Epithelial cell of prostate (primary cell): ENCODE measurements at regions not wholly inside any gene's neighbourhood (a gene's known extent, or its start where the extent isn't known, plus 50 kb on each side); places are given as distances from the start of the nearest gene placed in this dataset.

Experiments
- DNase-seq: peaks from one replicate; pipeline ENCODE4 v3.0.0-alpha.2; 2011; ENCODE audit warnings: low read depth, low spot score
- H3K27ac ChIP-seq: fragments of 450-650 bp; 2 replicates; pipeline ENCODE4 v1.5.1; 2017; ENCODE audit warnings: mild to moderate bottlenecking

DNA sequence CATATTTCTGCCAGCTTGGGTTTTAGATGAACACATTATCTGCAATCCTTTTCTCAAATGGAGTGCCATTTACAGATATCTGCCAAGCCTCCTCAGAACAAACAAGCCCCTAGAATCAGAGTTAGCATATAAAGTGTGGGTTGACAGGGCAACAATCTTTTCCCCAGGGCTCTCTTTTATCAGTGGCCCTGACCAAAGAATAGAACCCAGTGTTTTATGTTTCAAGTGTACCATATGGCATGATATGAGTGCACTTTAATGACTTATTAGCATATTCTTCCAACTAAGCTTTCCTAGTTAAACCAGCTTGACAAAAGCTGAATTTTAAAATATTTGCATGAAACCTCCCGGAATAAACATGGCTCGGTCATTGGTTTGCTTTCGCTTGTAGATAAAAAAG is 57.3 kb downstream of the EVX1 start:
- no peak for DNase-seq

DNA sequence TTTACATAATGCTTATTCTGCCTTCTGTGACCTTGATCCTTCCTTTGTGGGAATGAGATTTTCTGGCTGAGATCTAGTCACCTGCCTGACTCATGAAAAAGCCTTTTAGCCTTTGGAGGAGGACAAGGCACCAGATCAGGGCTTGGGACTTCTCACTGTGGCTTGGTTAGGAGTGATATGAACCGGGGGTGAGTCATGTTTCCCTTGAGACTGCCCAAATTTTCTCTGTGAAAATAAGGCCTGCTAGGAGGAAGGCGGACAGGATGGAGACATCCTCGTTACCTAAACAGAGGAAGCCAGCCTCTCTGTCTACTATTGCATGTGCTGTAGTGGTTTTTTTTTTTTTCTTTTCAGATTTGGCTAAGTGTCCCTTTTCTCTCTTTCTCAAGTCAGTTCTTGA is 57.8 kb downstream of the EVX1 start:
- no peak overlapping the region for H3K27ac ChIP-seq
- no peak for DNase-seq

More for the DNA sequence above, 57.3 kb downstream of the EVX1 start:
- H3K27ac ChIP-seq = no peak overlapping the region

DNA sequence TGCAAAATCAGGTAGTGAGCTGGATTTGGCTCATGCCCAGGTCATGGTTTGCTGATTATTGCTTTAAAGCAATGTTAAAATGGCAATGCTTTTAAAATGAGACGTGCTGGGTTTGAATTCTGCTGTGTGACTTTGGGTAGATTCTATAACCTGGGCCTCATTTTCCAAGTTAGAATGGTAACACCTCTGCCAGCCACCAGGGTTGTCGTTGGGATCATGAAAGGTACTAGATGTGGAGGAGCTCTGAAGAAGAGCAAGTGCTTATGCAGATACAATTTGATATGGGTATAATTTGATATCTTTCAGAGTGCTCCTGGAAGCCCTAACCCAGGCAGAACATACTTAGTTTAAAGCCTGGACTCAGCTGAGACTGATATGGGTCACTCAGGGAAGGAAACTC is 60.0 kb downstream of the EVX1 start:
- DNase-seq = no peak
- H3K27ac ChIP-seq = no peak overlapping the region

DNA sequence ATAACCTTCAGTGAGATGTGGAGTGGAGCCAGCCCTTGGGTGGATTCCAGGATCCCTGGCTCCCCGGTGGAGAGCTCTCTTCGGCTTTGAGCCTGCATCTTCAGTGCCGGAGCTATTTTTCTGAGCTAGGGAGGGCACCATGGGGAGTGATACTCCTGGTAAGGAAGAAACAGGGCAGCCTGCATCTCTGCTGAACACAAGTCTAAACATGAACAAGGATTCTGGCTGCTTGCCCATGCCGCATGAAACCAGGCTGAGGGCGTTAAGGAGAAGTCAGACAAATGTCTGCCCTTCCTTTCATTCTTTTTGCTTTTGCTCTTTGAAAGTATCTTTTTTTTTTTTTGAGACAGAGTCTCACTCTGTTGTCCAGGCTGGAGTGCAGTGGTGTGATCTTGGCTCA is 60.4 kb downstream of the EVX1 start:
- peak; percentile 60 for DNase-seq
- H3K27ac ChIP-seq = no peak overlapping the region

DNA sequence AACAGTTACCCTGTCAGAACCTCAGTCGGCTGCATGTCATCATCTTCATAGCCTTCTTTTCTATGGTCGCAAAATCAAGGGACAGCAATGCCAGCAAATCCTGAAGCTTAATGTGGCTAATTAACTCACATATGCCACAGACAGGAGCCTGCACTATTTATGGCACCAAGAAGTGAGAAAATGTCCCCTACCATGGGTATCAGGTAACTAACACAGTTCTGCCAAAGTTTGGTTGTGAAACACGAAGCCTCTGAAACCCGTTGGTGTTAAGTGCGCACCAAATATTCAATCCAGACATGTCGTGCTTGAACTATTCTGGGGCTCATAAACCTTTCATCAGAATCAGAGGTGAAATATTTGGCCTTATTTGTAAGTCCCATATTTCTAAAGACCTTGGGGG is 63.3 kb downstream of the EVX1 start:
- DNase-seq = no peak
- H3K27ac ChIP-seq = no peak overlapping the region

DNA sequence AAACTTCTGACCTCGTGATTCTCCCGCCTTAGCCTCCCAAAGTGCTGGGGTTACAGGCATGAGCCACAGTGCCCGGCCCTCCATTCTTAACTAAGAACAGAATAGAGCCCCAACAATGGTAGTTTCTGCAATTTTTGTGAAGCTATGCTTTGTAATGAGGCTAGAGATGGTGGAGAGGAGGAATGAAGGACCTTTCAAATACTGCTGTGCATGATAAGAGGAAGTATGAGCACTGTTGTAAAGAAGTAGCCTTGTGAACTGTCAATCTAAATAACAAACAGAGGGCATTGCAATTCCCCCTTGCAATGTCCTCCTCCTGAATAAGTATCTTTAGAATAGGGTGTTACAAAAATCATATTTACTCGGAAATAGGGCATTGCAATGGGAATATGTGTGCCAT is 70.2 kb downstream of the EVX1 start:
- H3K27ac ChIP-seq = no peak overlapping the region
- DNase-seq = no peak

DNA sequence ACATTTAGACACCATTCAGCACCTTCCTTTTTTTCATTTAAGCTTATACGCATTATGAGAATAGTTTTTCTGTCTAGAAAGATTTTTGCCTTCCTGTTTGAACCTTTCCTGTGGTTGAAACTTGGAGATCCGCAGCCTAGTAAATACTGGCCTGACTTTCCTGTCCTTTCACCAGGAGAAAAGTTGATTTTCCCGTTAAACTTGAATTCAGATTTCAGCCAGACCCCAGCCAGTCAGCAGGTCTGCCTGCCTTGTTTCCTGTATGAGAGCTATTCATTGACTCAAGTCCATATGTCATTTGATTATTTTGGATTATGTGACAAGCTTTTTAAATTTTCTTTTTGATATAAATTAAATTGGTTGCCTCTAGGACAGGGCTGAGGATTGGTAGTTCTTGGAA is 71.5 kb downstream of the EVX1 start:
- no peak overlapping the region for H3K27ac ChIP-seq
- DNase-seq = peak; percentile 33

DNA sequence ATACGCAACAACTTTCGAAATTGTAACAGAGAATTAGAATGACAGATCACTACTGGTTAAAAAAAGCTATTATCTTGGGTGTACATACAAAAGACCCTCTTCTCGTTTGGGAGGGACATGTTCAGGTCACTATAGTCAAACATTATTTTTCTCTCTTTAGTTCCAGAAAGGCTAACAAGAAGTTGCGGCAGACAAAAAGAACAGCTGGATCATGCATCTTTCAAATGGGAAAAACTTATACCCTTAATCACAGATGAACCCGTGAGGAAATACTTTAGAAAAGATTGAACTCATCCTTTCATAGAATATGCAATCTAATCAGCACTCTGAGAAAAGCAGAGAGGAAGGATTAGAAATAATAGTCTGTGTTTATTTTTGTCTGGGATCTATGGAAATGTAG is 72.5 kb downstream of the EVX1 start:
- no peak for DNase-seq
- H3K27ac ChIP-seq = no peak overlapping the region

DNA sequence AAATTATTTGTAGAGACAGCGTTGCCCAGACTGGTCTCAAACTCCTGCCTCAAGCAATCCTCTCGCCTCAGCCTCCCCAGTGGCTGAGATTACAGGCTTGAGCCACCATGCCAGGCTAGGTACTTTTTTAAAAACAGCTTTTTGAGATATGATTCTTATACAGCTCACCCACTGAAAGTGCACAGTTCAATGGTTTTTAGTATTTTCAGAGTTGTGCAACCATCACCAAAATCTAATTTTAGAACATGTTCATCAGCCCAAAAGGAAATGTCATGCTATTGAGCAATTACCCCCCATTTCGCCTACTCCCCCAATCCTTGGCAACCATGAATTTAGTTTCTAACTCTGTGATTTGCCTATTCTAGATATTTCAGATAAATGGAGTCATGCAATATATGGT is 73.7 kb downstream of the EVX1 start:
- no peak overlapping the region for H3K27ac ChIP-seq
- DNase-seq = no peak

DNA sequence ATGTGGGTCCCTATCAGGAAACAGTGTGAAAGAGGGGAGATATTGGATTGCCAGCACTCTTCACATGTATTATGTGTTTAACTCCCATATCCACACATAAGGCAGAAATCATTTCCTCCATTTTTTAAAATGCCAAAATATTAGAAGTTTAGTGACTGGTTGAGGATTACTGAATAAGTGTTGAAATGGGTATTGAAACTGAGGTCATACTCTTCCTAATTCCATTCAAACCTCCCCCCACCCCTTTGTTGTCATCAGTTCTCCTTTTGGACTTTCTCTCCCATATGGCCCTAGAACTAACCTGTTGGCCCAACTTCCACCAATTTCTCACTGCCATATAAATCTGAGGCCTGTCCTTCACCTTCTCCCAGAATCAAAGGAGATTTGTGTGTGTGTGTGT is 81.6 kb downstream of the EVX1 start:
- no peak overlapping the region for H3K27ac ChIP-seq
- DNase-seq = no peak

DNA sequence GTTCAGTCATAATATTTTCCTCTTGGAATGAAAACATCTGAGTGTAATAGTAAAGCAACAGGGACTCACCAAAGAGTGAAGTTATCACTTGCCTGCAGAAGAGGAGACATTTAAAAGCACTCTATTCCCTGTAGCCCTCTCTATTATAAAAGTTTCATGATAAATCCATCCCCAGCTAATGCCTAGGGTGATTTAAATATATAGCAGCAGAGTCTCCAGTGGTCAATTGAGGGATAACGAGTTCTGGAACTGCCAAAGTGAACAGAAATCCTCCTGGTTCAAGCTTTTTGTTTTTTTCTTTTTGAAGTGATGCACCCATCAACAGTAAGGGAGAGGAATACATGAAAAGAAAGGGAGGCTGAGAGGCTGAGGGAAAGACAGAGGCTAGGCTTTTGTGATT is 87.3 kb downstream of the EVX1 start:
- no peak overlapping the region for H3K27ac ChIP-seq
- no peak for DNase-seq

DNA sequence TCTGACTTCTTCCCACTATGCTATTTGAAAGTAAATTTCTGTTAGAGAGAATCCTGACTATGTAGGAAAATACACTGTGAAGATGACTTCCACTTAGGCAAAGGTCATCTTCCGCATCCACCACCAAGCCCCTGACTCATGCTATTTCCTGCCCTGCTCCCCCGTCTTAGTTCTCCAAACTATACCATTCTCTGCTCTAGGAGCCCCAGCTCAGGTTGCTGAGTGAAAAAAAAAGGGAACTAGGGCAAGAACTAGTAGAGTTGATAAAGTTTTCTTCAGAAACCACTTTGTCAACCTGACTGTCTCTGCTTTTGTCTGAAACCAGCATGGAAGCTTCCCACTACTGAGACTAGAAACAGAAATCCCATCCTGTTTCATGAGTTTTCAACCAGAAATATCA is 96.9 kb downstream of the EVX1 start:
- no peak overlapping the region for H3K27ac ChIP-seq
- no peak for DNase-seq

DNA sequence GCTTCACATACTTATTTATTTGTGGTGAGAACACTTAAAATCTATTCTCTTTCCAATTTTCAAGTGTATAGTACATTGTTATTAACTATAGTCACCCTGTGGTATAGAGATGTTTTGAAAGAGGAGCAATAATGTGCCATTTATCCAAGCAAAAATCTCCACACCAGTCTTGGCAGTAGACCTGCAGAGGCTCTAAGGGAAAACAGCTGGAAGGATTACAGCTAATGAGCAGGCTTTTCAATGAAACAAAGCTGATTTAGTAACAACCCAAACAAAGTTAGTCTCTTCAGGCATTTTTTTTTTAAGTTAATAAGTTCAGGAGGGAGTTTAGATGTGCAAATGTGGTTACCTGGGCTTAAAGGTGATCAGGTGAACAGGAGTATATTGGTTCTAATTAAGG is 101.9 kb downstream of the EVX1 start:
- no peak overlapping the region for H3K27ac ChIP-seq
- DNase-seq = no peak

DNA sequence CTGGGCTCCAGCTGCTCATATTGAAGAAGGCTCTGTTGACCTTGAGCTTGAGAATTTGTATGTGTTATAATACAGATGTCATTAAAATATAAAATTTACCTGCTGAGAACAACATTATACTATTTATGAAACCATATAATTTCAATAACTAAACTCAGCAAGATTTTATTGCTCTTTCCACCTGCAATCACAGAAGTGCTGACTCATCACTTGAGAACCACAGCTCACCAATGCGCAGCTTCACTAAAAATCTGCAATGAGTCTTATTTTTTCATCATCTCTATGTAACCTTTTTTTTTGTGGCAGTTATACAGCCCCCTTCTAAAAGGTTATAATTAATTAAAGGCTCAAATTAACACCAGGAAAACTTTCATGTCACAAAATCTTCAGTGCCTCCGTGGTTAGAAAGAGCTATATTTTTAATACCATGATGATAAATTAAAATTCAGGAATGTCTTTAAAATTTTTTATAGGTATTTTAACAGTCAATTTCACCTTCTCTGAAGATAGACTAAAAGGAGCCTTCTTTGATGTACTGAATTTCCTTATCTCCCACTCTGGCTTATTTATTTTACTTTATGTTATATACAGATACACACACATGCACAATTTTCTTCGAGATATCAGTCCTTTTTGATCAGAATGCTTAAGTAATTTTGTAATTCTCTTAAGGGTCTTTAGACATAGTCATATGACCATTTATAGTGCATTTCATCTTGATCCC is 102.7 kb downstream of the EVX1 start:
- no peak overlapping the region for H3K27ac ChIP-seq
- DNase-seq = no peak

DNA sequence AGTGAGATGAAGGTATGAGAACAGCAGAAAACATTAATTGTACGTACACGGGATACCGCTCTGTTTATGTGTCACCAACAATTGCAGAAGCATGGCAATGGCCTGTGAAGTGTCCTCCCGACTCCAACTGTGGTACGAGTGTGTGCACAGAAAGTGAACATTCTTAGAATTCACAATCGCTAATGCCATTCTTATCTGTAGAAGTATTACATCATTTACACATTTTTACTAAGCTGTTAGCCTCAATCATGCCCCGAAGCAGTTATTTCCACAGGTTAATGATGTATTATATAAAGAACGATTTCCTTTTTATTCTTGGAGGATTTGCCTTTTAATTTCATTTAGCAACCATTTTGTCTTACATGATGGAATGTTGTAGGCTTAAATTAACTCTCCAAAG is 103.4 kb downstream of the EVX1 start:
- peak overlapping the region; percentile 69 for H3K27ac ChIP-seq
- DNase-seq = no peak

DNA sequence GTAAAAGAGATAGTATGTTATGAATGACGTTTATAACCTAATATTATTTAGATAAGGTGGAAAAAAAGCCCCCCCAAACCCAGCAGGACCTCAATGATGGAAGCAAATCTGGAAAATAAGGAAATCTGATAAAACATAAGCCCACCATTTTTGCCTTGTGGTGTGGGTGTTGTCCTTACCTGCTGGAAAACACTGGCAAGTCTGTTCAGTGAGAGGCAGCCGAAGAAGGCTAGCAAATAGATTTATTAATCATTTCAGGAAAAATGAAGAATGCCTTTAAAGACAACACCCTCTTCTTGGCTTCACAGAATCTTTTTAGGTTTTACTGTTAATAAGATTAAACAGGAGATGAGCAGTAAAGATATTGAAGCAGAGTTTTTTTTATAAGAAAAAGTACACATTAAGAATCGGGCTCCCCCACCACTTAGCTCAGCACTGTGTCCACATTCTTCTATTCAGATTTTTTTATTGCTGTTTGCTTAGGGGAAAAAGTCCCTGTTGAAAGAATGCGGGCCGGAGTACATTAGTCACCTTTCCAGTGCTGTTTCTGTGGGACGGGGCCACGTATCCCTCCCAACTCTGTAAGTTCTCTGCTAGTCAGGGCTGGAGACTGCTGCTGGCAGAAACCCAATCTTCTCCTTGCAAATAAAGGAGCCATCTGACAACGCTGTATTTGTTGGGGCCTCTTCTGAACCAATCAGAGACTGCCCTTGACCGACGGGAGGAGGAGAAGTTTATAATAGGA is 104.1 kb downstream of the EVX1 start:
- peak overlapping the region; percentile 69 for H3K27ac ChIP-seq
- peak; percentile 90 for DNase-seq

DNA sequence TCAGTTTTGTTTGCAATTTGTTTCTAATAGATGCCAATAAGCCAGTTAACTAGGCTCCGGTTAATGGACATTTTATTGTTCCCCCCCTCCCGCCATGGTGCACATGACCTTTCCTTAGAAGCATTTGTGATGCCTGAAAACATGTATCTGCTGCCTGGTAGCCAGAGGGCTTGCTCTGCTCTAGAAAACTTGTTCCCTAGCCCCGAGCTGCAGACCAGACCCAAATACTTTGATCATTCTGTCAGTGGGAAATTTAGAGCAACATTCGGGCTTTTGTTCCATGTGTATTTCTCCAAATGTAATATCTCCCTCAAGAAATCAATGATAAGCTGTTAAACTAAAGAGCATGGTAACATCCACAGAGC is 104.7 kb downstream of the EVX1 start:
- H3K27ac ChIP-seq = peak overlapping the region; percentile 69
- no peak for DNase-seq

DNA sequence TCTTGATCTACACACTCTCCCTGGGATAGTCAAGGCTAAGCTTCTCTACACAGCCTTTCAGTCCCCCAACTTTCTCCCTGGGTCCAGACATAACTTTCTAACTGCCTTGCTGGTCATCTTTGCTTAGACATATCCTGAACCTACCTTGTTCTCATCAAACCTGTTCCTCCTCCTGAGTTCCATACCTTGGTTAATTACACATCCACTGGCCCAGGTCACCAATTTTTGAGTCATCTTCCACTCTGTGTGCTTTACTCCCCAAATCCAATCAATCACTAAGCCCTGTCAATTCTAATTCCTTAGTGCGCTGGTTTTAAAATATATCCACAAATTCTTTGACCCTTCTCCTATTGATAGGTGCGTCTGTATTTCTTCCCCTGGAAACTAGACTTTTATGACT is 107.0 kb downstream of the EVX1 start:
- no peak for DNase-seq
- no peak overlapping the region for H3K27ac ChIP-seq

DNA sequence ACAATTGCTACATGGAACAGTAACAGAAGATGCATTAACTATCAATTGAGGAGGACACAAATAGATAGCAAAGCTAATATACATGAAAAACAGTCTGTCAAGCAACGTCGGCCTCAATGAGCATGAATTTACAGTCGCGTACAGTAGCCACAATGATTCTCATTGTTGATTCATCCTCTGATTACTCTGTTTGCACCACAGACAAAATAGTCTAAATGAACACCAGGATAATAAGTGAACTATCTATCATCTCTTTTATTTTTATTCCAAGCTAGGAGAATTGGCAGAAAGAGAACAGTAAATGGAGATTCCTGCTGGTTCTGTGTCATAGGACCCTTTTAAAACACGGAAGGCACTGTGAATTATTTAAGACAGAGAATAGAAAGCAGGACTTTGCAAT is 108.5 kb downstream of the EVX1 start:
- no peak overlapping the region for H3K27ac ChIP-seq
- DNase-seq = no peak

DNA sequence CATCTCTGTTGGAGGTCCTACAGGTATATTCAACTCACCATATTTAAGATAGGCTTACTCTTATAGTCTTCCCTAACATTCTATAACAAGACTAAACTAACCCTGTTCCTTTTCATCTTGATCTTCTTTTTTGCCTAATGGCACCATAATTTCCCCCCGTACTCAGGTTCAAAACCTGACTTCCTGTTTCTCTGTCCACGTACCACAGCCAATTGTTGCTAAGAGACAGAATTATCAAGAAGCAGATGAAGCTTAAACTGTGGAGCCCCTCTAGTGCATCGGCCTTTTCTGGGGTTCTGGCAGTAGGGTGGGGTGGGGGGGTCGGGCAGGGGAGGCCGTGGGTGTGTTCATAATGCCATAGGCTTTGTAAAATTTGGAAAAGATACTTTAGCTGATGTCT is 109.2 kb downstream of the EVX1 start:
- no peak for DNase-seq
- H3K27ac ChIP-seq = no peak overlapping the region

DNA sequence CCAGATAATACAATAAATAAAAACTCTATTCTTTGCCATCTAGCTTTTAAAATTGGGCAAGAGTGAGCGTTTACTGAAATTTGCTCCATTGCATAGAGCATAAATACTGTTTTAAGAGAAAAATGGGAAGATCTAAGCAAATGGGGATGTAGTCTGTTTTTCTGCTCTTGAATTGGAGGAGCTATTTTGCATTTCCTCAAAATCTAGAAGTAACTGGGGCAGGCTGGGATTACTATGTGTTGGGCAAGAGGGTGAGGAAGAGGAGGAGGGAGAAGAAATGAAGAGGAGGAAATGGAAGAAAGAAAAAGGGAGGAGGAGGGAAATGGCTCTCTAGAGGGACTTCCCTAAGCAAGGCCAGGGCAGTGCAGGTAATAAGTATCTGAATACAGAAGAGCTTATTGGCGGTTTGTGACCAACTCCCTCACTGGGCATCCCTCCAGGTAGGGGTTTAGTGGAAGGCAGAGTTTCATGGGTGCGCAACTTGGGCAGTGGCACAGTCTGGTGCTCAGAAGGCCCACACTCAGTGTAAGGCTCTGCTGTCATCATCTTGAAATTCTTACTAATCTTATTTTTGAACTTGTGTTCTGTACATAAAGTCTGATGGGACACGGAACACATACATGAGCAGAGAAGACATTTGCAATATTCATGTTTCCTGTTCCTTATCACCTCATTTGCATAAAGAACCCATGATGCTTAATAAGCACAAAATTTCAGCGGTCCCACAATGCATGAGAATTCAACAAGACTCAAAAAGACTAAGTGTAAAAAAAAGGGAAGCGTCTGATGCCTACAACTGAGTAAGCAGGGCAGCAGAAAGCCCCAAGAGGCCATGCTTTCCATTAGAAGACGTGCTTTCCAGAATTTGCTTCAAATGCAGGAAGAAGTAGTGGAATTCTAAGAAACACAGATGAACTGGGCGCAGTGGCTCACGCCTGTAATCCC is 116.9 kb downstream of the EVX1 start:
- H3K27ac ChIP-seq = no peak overlapping the region

More for the DNA sequence above, 116.9 kb downstream of the EVX1 start:
- DNase-seq = no peak
